HepG2 (cell line): ENCODE measurements at regions not wholly inside any gene's neighbourhood (a gene's known extent, or its start where the extent isn't known, plus 50 kb on each side); places are given as distances from the start of the nearest gene placed in this dataset.

Experiments
- ATAC-seq: fragments of 200-7000 bp; cut with Tn5 transposase; 3 replicates; pipeline ENCODE4 v1.9.1; 2020; ENCODE audit warnings: mild to moderate bottlenecking, moderate library complexity
- BruUV-seq: library from RNA; stranded (reverse); fragments of 400-500 nt; replicated peaks from 2 replicates; lab custom pipeline; 2021; lab: Mats Ljungman, UMichigan
- CTCF ChIA-PET: fragments of 300-600 bp; formaldehyde crosslinking; extraction: SDS; loops from one replicate; lab custom pipeline; 2021; ENCODE audit warnings: low total read pairs, inconsistent platforms, low intra/inter-chr PET ratio; lab: Yijun Ruan, JAX
- POLR2A ChIA-PET: fragments of 350-600 bp; sonication (Branson Sonifier 250); formaldehyde crosslinking; loops from one replicate; lab custom pipeline; 2020; ENCODE audit warnings: antibody characterized with exemption, inconsistent platforms; lab: Yijun Ruan, JAX
- DNase-seq: peaks from one replicate; pipeline ENCODE4 v3.0.0-alpha.2; 2015; ENCODE audit warnings: low spot score
- FAIRE-seq: peaks from 3 replicates; lab custom pipeline; 2011; peaks lifted over from hg19 to GRCh38; lab: Jason Lieb, UNC
- H2AFZ ChIP-seq: one replicate; pipeline ENCODE4 v1.6.1; 2011; ENCODE audit warnings: low read length, inconsistent platforms
- H3K27ac ChIP-seq: fragments of 300-600 bp; 3 replicates; pipeline ENCODE4 v1.8.0; 2011; ENCODE audit warnings: mixed run types, mild to moderate bottlenecking, mixed read lengths, low read length, inconsistent platforms; ENCODE audit not compliant: insufficient read depth; ENCODE audit errors: extremely low read length
- H3K27me3 ChIP-seq, 2 experiments: fragments of 200-600 bp in 1 of 2; 2 replicates in 1 of 2; 3 replicates in 1 of 2; pipeline versions ENCODE4 v1.6.0 to v1.8.0; 2011; ENCODE audit warnings: low read length in 2 of 2, mild to moderate bottlenecking in 2 of 2, moderate library complexity in 2 of 2, inconsistent platforms in 1 of 2; ENCODE audit not compliant: insufficient read depth in 2 of 2, control insufficient read depth in 1 of 2
- H3K36me3 ChIP-seq, 2 experiments: fragments of 200-600 bp in 1 of 2; replicated peaks in 1 of 2; 2 replicates in 1 of 2; 3 replicates in 1 of 2; pipeline versions ENCODE4 v1.5.1 to v1.8.0; 2011; ENCODE audit warnings: low read length in 2 of 2, inconsistent platforms in 1 of 2; ENCODE audit not compliant: insufficient read depth in 2 of 2, control insufficient read depth in 1 of 2
- H3K4me1 ChIP-seq: 2 replicates; pipeline ENCODE4 v1.5.1; 2012; ENCODE audit warnings: low read length, inconsistent platforms; ENCODE audit not compliant: insufficient read depth
- H3K4me2 ChIP-seq: 2 replicates; pipeline ENCODE4 v1.6.0; 2011; ENCODE audit warnings: low read depth, low read length, inconsistent platforms
- H3K4me3 ChIP-seq, 3 experiments: fragments of 200-600 bp in 1 of 3; sonication (generic), shearing (Covaris generic) in 1 of 3; replicated peaks in 1 of 3; 2 replicates each; pipeline ENCODE4 v1.5.1; 2011 to 2016; ENCODE audit warnings: low read length in 3 of 3, inconsistent platforms in 2 of 3, low read depth in 2 of 3, mild to moderate bottlenecking in 2 of 3, control low read depth in 1 of 3, mixed read lengths in 1 of 3; ENCODE audit not compliant: insufficient read depth in 1 of 3
- H3K79me2 ChIP-seq: one replicate; pipeline ENCODE4 v1.6.1; 2011; ENCODE audit warnings: low read length, inconsistent platforms; ENCODE audit not compliant: insufficient read depth
- H3K9ac ChIP-seq: 2 replicates; pipeline ENCODE4 v1.6.0; 2011; ENCODE audit warnings: mild to moderate bottlenecking, low read depth, low read length, inconsistent platforms; ENCODE audit not compliant: insufficient read depth
- H3K9me3 ChIP-seq: 2 replicates; pipeline ENCODE4 v1.5.1; 2012; ENCODE audit warnings: mild to moderate bottlenecking, low read length
- H4K20me1 ChIP-seq: 2 replicates; pipeline ENCODE4 v1.6.0; 2011; ENCODE audit warnings: inconsistent platforms, mild to moderate bottlenecking, low read length, moderate library complexity; ENCODE audit not compliant: insufficient read depth
- HDAC1 ChIP-seq: sonication (generic); formaldehyde crosslinking; IDR thresholded peaks from 2 replicates; pipeline ENCODE4 v1.5.1; 2020; ENCODE audit warnings: mild to moderate bottlenecking, missing genetic modification reagents
- MAFF ChIP-seq: IDR thresholded peaks from 2 replicates; pipeline ENCODE4 v1.6.1; 2011; ENCODE audit warnings: low read depth, low read length, improper control_type of control experiment
- MAFK ChIP-seq, 2 experiments: IDR thresholded peaks in 1 of 2; conservative IDR thresholded peaks in 1 of 2; 2 replicates each; pipeline ENCODE4 v1.6.1; 2011; ENCODE audit warnings: improper control_type of control experiment in 2 of 2, low read length in 2 of 2
- WGBS: methylation state at CpG from one replicate; pipeline ENCODE4 v1.1.6; 2017; ENCODE audit warnings: low lambda C conversion rate; 5-methylcytosine and 5-hydroxymethylcytosine counted together
- in situ Hi-C: cut with HindIII; loops from 2 replicates; pipeline ENCODE4 v1.10.0; 2017; ENCODE audit warnings: low pct_unique_long_range_greater_than_20kb; ENCODE audit not compliant: extremely low pct_ligation_motif_present
- intact Hi-C: fragments of 100-400 bp; cut with micrococcal nuclease; formaldehyde crosslinking; loops from one replicate; pipeline ENCODE4 v1.10.0; 2022; ENCODE audit not compliant: unreplicated experiment
- TF ChIP-seq, protein P1 (sequence below): sonication (generic); formaldehyde crosslinking; IDR thresholded peaks from 2 replicates; pipeline ENCODE4 v1.5.1; 2020; ENCODE audit warnings: missing genetic modification reagents, mild to moderate bottlenecking, borderline replicate concordance
- TF ChIP-seq, protein P2 (sequence below): sonication (generic); formaldehyde crosslinking; IDR thresholded peaks from 2 replicates; pipeline ENCODE4 v1.4.0; 2020; ENCODE audit warnings: mild to moderate bottlenecking, missing genetic modification reagents, borderline replicate concordance

DNA sequence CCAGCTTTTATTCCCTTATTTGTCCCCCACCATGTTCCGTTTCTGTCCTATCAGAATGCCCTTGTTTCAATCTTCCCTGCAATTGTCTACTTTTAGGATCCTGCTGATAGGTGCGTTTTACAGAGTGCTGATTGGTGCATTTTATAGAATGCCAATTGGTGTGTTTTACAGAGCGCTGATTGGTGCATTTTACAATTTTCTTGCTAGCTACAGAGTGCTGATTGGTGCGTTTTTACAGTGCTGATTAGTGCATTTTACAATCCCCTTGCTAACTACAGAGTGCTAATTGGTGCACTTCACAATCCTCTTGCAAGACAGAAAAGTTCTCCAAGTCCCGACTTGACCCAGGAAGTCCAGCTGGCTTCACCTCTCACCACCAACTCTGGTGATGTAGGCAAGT is 161.6 kb upstream of the CDYL start:
- H3K36me3 ChIP-seq = no peaks in the 10 kb centered on the region
- TF ChIP-seq, protein P1, sequence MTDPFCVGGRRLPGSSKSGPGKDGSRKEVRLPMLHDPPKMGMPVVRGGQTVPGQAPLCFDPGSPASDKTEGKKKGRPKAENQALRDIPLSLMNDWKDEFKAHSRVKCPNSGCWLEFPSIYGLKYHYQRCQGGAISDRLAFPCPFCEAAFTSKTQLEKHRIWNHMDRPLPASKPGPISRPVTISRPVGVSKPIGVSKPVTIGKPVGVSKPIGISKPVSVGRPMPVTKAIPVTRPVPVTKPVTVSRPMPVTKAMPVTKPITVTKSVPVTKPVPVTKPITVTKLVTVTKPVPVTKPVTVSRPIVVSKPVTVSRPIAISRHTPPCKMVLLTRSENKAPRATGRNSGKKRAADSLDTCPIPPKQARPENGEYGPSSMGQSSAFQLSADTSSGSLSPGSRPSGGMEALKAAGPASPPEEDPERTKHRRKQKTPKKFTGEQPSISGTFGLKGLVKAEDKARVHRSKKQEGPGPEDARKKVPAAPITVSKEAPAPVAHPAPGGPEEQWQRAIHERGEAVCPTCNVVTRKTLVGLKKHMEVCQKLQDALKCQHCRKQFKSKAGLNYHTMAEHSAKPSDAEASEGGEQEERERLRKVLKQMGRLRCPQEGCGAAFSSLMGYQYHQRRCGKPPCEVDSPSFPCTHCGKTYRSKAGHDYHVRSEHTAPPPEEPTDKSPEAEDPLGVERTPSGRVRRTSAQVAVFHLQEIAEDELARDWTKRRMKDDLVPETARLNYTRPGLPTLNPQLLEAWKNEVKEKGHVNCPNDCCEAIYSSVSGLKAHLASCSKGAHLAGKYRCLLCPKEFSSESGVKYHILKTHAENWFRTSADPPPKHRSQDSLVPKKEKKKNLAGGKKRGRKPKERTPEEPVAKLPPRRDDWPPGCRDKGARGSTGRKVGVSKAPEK (CRISPR knock-in tag) = no peak
- TF ChIP-seq, protein P2, sequence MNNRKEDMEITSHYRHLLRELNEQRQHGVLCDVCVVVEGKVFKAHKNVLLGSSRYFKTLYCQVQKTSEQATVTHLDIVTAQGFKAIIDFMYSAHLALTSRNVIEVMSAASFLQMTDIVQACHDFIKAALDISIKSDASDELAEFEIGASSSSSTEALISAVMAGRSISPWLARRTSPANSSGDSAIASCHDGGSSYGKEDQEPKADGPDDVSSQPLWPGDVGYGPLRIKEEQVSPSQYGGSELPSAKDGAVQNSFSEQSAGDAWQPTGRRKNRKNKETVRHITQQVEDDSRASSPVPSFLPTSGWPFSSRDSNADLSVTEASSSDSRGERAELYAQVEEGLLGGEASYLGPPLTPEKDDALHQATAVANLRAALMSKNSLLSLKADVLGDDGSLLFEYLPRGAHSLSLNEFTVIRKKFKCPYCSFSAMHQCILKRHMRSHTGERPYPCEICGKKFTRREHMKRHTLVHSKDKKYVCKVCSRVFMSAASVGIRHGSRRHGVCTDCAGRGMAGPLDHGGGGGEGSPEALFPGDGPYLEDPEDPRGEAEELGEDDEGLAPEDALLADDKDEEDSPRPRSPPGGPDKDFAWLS (CRISPR knock-in tag) = no peak
- TF ChIP-seq MAFK (conservative IDR thresholded peaks at IDR 0.05 in 1 of 2, IDR thresholded peaks at IDR 0.05 in 1 of 2; ENCODE audit: low read length in 2 of 2) = peak; percentile 23 to 65; a peak in 3 of 4 replicates
- TF ChIP-seq HDAC1 (CRISPR knock-in tag) = no peak
- peak; percentile 49; the same call in 1 of the 2 replicates for TF ChIP-seq MAFF
- TF ChIP-seq, all 625 proteins: peak for 2
- Histone ChIP-seq H3K79me2 (no peaks in the 10 kb centered on the region), H3K4me1 (no peaks in the 10 kb centered on the region), H3K9ac (no peak overlapping the region), H3K4me2 (no peak overlapping the region), H3K4me3 (no peak overlapping the region), H4K20me1 (no peaks in the 10 kb centered on the region), H3K27me3 (peaks cover 2 to 65% of the 10 kb centered on the region in 2 experiments; a peak in 3 of 5 replicates), H3K9me3 (no peaks in the 10 kb centered on the region), H2AFZ (no peak overlapping the region), H3K27ac (no peak overlapping the region)
- no TSS peak for BruUV-seq
- WGBS = 35% methylated on average over 5 of the region's 5 CpGs
- ATAC-seq = no peak
- ChIA-PET POLR2A (no interaction called here), CTCF (no interaction called here)
- no peak for FAIRE-seq
- in situ Hi-C loops = no loop called here
- intact Hi-C loops = no loop called here
- DNase-seq = no peak
